ENCODE measurements at regions not wholly inside any gene's neighbourhood (a gene's known extent, or its start where the extent isn't known, plus 50 kb on each side); places are given as distances from the start of the nearest gene placed in this dataset.
"Not testable (repeated sequence)": the region's sequence is repeated elsewhere in the genome, so short reads cannot be mapped to it uniquely, and the experiment has no call there.

DNA sequence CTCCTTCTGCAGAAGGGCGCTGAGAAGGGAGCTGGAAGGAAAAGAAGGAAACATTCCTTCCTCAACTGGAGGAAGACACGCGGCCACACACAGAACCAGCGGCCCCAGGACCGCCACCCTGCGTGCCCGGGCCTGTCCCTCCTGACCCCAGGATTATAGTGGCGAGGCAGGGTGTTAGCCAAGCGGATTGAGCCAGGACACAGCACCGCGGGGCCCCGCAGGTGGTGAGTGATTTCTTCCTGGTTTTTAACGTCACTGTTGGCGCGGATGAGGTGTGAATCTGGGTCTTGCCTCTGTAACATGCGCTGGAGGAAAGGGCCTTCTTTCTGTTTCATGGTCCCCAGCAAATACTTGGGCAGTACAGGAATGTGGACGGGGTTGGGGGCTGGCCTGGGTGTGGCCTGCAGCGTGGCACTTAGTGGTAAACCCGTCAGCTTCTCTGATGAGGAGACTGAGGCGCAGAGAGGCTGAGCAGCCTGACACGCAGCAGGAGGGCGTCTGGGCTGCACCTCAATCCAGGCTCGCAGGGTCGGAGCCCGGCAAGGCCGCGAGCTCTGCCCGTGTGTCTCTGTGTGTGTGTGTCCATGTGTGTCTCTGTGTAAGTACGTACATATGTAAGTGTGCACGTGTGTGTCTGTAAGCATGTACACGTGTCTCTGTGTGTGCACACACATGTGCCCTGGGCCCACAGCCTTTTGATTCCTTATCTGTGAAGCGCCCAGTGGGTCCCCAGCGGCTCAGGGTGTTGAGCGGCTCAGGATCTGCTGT, 158.4 kb upstream of the ZNF469 start:
- H3K18ac ChIP-seq (ENCODE audit: low read length), result peak overlapping the region; percentile 5
- H3K9ac ChIP-seq (ENCODE audit: low read depth, low read length, poor library complexity), result not testable (repeated sequence)

GRCh38 chr16:88225640-88226230, 157.0 kb upstream of the ZNF469 start:
- not testable (repeated sequence) for H3K27me3 ChIP-seq (ENCODE audit: control insufficient read depth in 3 of 3, insufficient read depth in 3 of 3, low read depth in 1 of 3, low read length in 3 of 3); H3K79me1 ChIP-seq (ENCODE audit: low read depth, low read length); H3K9ac ChIP-seq (ENCODE audit: low read depth, low read length, poor library complexity); H3K4me2 ChIP-seq (ENCODE audit: insufficient read depth, low read length, poor library complexity, severe bottlenecking); H3K23ac ChIP-seq (ENCODE audit: low read depth, low read length, poor library complexity); H3K18ac ChIP-seq (ENCODE audit: low read length); H3K27ac ChIP-seq (replicated peaks; ENCODE audit: low read length); H3K4me3 ChIP-seq (ENCODE audit: low read length in 2 of 2); H2BK12ac ChIP-seq (ENCODE audit: low read length); H3K4ac ChIP-seq (ENCODE audit: low read length); H3K14ac ChIP-seq (ENCODE audit: low read length); H4K91ac ChIP-seq (ENCODE audit: low read depth, low read length, poor library complexity); H2BK120ac ChIP-seq (ENCODE audit: low read depth, low read length); H2BK15ac ChIP-seq (ENCODE audit: low read length); H2BK5ac ChIP-seq (ENCODE audit: low read length); H3K36me3 ChIP-seq (replicated peaks in 1 of 2; ENCODE audit: control insufficient read depth in 2 of 2, insufficient read depth in 2 of 2, low read length in 2 of 2); H4K8ac ChIP-seq (ENCODE audit: low read depth, low read length); H3K9me3 ChIP-seq (replicated peaks in 1 of 2; ENCODE audit: control insufficient read depth in 2 of 2, insufficient read depth in 1 of 2, low read depth in 1 of 2, low read length in 2 of 2); DNase-seq (ENCODE audit: low spot score); H3K4me1 ChIP-seq (ENCODE audit: control insufficient read depth in 2 of 2, insufficient read depth in 1 of 2, low read depth in 1 of 2, low read length in 2 of 2); H2AFZ ChIP-seq (ENCODE audit: low read length)
- peak overlapping the region; percentile 37 for H2AK5ac ChIP-seq (ENCODE audit: low read depth, low read length)
- WGBS, 2 donors (ENCODE audit: extremely low coverage in 2 of 2, insufficient read length in 2 of 2, insufficient replicate concordance in 1 of 2), result no CpG with 5 or more reads among the region's 10 CpGs

More for the DNA sequence above, 158.4 kb upstream of the ZNF469 start:
- H3K36me3 ChIP-seq (replicated peaks in 1 of 2; ENCODE audit: control insufficient read depth in 2 of 2, insufficient read depth in 2 of 2, low read length in 2 of 2); H2BK15ac ChIP-seq (ENCODE audit: low read length); H3K4me1 ChIP-seq (ENCODE audit: control insufficient read depth in 2 of 2, insufficient read depth in 1 of 2, low read depth in 1 of 2, low read length in 2 of 2); H3K27ac ChIP-seq (replicated peaks; ENCODE audit: low read length); H3K4ac ChIP-seq (ENCODE audit: low read length); H3K4me3 ChIP-seq (ENCODE audit: low read length in 2 of 2); H2AFZ ChIP-seq (ENCODE audit: low read length); H3K14ac ChIP-seq (ENCODE audit: low read length); DNase-seq (ENCODE audit: low spot score); H3K9me3 ChIP-seq (replicated peaks in 1 of 2; ENCODE audit: control insufficient read depth in 2 of 2, insufficient read depth in 1 of 2, low read depth in 1 of 2, low read length in 2 of 2); H4K8ac ChIP-seq (ENCODE audit: low read depth, low read length); H2BK120ac ChIP-seq (ENCODE audit: low read depth, low read length); H2BK12ac ChIP-seq (ENCODE audit: low read length); H2AK5ac ChIP-seq (ENCODE audit: low read depth, low read length); H3K79me1 ChIP-seq (ENCODE audit: low read depth, low read length); H4K91ac ChIP-seq (ENCODE audit: low read depth, low read length, poor library complexity); H3K4me2 ChIP-seq (ENCODE audit: insufficient read depth, low read length, poor library complexity, severe bottlenecking); H2BK5ac ChIP-seq (ENCODE audit: low read length); H3K27me3 ChIP-seq (ENCODE audit: control insufficient read depth in 3 of 3, insufficient read depth in 3 of 3, low read depth in 1 of 3, low read length in 3 of 3): not testable (repeated sequence)
- WGBS, 2 donors (ENCODE audit: extremely low coverage in 2 of 2, insufficient read length in 2 of 2, insufficient replicate concordance in 1 of 2), result no CpG with 5 or more reads among the region's 34 CpGs
- peak overlapping the region; percentile 65 for H3K23ac ChIP-seq (ENCODE audit: low read depth, low read length, poor library complexity)

DNA sequence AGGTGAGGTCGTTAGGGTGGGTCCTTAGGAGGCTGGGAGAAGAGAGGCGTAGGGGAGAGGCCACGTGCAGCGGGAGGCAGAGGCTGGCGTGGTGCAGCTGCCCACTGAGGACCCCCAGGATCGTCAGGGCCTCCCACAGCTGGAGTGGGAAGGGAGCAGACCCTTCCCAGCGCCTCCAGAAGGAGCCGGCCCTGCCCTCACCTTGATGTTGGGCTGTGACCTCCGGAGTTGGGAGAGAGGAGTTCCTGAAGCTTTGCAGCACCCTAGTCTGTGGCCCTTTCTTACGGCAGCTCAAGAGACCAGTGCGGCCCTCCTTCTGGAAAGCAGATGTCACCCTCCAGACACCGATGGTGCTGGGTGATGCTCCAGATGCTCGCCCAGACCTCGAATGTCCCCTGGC, 156.5 kb upstream of the ZNF469 start:
- H2AFZ ChIP-seq (ENCODE audit: low read length); H3K79me1 ChIP-seq (ENCODE audit: low read depth, low read length); H4K8ac ChIP-seq (ENCODE audit: low read depth, low read length); H3K9ac ChIP-seq (ENCODE audit: low read depth, low read length, poor library complexity); H4K91ac ChIP-seq (ENCODE audit: low read depth, low read length, poor library complexity); H3K27ac ChIP-seq (replicated peaks; ENCODE audit: low read length); H2BK120ac ChIP-seq (ENCODE audit: low read depth, low read length); H2AK5ac ChIP-seq (ENCODE audit: low read depth, low read length); DNase-seq (ENCODE audit: low spot score); H3K4me2 ChIP-seq (ENCODE audit: insufficient read depth, low read length, poor library complexity, severe bottlenecking); H2BK15ac ChIP-seq (ENCODE audit: low read length); H3K23ac ChIP-seq (ENCODE audit: low read depth, low read length, poor library complexity); H3K18ac ChIP-seq (ENCODE audit: low read length); H3K14ac ChIP-seq (ENCODE audit: low read length); H3K9me3 ChIP-seq (replicated peaks in 1 of 2; ENCODE audit: control insufficient read depth in 2 of 2, insufficient read depth in 1 of 2, low read depth in 1 of 2, low read length in 2 of 2); H3K36me3 ChIP-seq (replicated peaks in 1 of 2; ENCODE audit: control insufficient read depth in 2 of 2, insufficient read depth in 2 of 2, low read length in 2 of 2); H3K4me3 ChIP-seq (ENCODE audit: low read length in 2 of 2); H3K4me1 ChIP-seq (ENCODE audit: control insufficient read depth in 2 of 2, insufficient read depth in 1 of 2, low read depth in 1 of 2, low read length in 2 of 2); H3K27me3 ChIP-seq (ENCODE audit: control insufficient read depth in 3 of 3, insufficient read depth in 3 of 3, low read depth in 1 of 3, low read length in 3 of 3); H2BK5ac ChIP-seq (ENCODE audit: low read length); H3K4ac ChIP-seq (ENCODE audit: low read length); H2BK12ac ChIP-seq (ENCODE audit: low read length): not testable (repeated sequence)
- no CpG with 5 or more reads among the region's 14 CpGs for WGBS, 2 donors (ENCODE audit: extremely low coverage in 2 of 2, insufficient read length in 2 of 2, insufficient replicate concordance in 1 of 2)

GRCh38 chr16:88227026-88227721, 155.6 kb upstream of the ZNF469 start:
- H2AK5ac ChIP-seq (ENCODE audit: low read depth, low read length); H2AFZ ChIP-seq (ENCODE audit: low read length); H3K27me3 ChIP-seq (ENCODE audit: control insufficient read depth in 3 of 3, insufficient read depth in 3 of 3, low read depth in 1 of 3, low read length in 3 of 3); H3K9ac ChIP-seq (ENCODE audit: low read depth, low read length, poor library complexity); H3K23ac ChIP-seq (ENCODE audit: low read depth, low read length, poor library complexity); H3K18ac ChIP-seq (ENCODE audit: low read length); H3K79me1 ChIP-seq (ENCODE audit: low read depth, low read length); H3K14ac ChIP-seq (ENCODE audit: low read length); H2BK15ac ChIP-seq (ENCODE audit: low read length); H2BK120ac ChIP-seq (ENCODE audit: low read depth, low read length); H2BK5ac ChIP-seq (ENCODE audit: low read length); H3K4me1 ChIP-seq (ENCODE audit: control insufficient read depth in 2 of 2, insufficient read depth in 1 of 2, low read depth in 1 of 2, low read length in 2 of 2); H3K4me2 ChIP-seq (ENCODE audit: insufficient read depth, low read length, poor library complexity, severe bottlenecking); H2BK12ac ChIP-seq (ENCODE audit: low read length); H3K36me3 ChIP-seq (replicated peaks in 1 of 2; ENCODE audit: control insufficient read depth in 2 of 2, insufficient read depth in 2 of 2, low read length in 2 of 2); H4K91ac ChIP-seq (ENCODE audit: low read depth, low read length, poor library complexity); H3K27ac ChIP-seq (replicated peaks; ENCODE audit: low read length); H3K9me3 ChIP-seq (replicated peaks in 1 of 2; ENCODE audit: control insufficient read depth in 2 of 2, insufficient read depth in 1 of 2, low read depth in 1 of 2, low read length in 2 of 2); H3K4me3 ChIP-seq (ENCODE audit: low read length in 2 of 2); H4K8ac ChIP-seq (ENCODE audit: low read depth, low read length); DNase-seq (ENCODE audit: low spot score); H3K4ac ChIP-seq (ENCODE audit: low read length): not testable (repeated sequence)
- WGBS, 2 donors (ENCODE audit: extremely low coverage in 2 of 2, insufficient read length in 2 of 2, insufficient replicate concordance in 1 of 2), result no CpG with 5 or more reads among the region's 35 CpGs

Measured in neuronal stem cell (in vitro differentiated cells).